Fibroblast of lung (primary cell): ENCODE measurements at regions not wholly inside any gene's neighbourhood (a gene's known extent, or its start where the extent isn't known, plus 50 kb on each side); places are given as distances from the start of the nearest gene placed in this dataset.

Experiments used
- DNase-seq, 2 donors: peaks; one replicate each; pipeline versions ENCODE4 v3.0.0 to v3.0.0-alpha.2; 2010; ENCODE audit warnings: low read depth in 2 of 2
- H2AFZ ChIP-seq: 2 replicates; pipeline ENCODE4 v1.5.1; 2012; ENCODE audit warnings: low read length, control low read depth, inconsistent platforms
- H3K27ac ChIP-seq: 2 replicates; pipeline ENCODE4 v1.5.1; 2011; ENCODE audit warnings: low read length, control low read depth; ENCODE audit not compliant: insufficient read depth
- H3K27me3 ChIP-seq: 2 replicates; pipeline ENCODE4 v1.5.1; 2011; ENCODE audit warnings: mild to moderate bottlenecking, low read length; ENCODE audit not compliant: control insufficient read depth, insufficient read depth
- H3K36me3 ChIP-seq: 2 replicates; pipeline ENCODE4 v1.5.1; 2011; ENCODE audit warnings: low read length; ENCODE audit not compliant: control insufficient read depth, insufficient read depth
- H3K4me1 ChIP-seq: 2 replicates; pipeline ENCODE4 v1.5.1; 2011; ENCODE audit warnings: low read length; ENCODE audit not compliant: control insufficient read depth, insufficient read depth; ENCODE audit errors: extremely low read depth
- H3K4me2 ChIP-seq: 2 replicates; pipeline ENCODE4 v1.5.1; 2011; ENCODE audit warnings: low read length, control low read depth; ENCODE audit not compliant: insufficient read depth; ENCODE audit errors: extremely low read depth
- H3K4me3 ChIP-seq, 4 experiments: fragments of 200-600 bp in 1 of 4; sonication (generic) in 1 of 4; replicated peaks in 1 of 4; 2 replicates each; pipeline ENCODE4 v1.5.1; 2011 to 2016; ENCODE audit warnings: low read length in 4 of 4, low read depth in 3 of 4, mild to moderate bottlenecking in 3 of 4, control low read depth in 2 of 4, inconsistent platforms in 1 of 4, mixed read lengths in 1 of 4; ENCODE audit not compliant: insufficient read depth in 1 of 4; ENCODE audit errors: control extremely low read depth in 1 of 4
- H3K79me2 ChIP-seq: 2 replicates; pipeline ENCODE4 v1.5.1; 2012; ENCODE audit warnings: mild to moderate bottlenecking, low read length, inconsistent platforms; ENCODE audit not compliant: control insufficient read depth, insufficient read depth
- H3K9ac ChIP-seq: 2 replicates; pipeline ENCODE4 v1.5.1; 2011; ENCODE audit warnings: mild to moderate bottlenecking, low read length, control low read depth; ENCODE audit not compliant: insufficient read depth
- H3K9me3 ChIP-seq: 2 replicates; pipeline ENCODE4 v1.5.1; 2012; ENCODE audit warnings: low read depth, low read length; ENCODE audit not compliant: control insufficient read depth, insufficient read depth
- H4K20me1 ChIP-seq: 2 replicates; pipeline ENCODE4 v1.5.1; 2011; ENCODE audit warnings: low read length; ENCODE audit not compliant: control insufficient read depth, insufficient read depth; ENCODE audit errors: extremely low read depth
- CTCF ChIP-seq, 2 donors: IDR thresholded peaks in 1 of 2; conservative IDR thresholded peaks in 1 of 2; 1 replicate in 1 of 2; 2 replicates in 1 of 2; pipeline ENCODE4 v1.5.1; 2011 to 2012; ENCODE audit warnings: low read length in 2 of 2, control low read depth in 1 of 2, inconsistent platforms in 1 of 2, low read depth in 1 of 2, mild to moderate bottlenecking in 1 of 2
- EZH2 ChIP-seq: IDR thresholded peaks from 2 replicates; pipeline ENCODE4 v1.5.1; 2012; ENCODE audit warnings: low read length, control low read depth, mild to moderate bottlenecking; ENCODE audit errors: missing control alignments

GRCh38 chr4:144590020-144590419 lies 55.9 kb upstream of the HHIP start:
- H3K36me3 ChIP-seq = no peaks in the 10 kb centered on the region
- no peak for DNase-seq

GRCh38 chr4:144591401-144591800 lies 54.6 kb upstream of the HHIP start:
- Histone ChIP-seq H3K27ac (no peak overlapping the region), H4K20me1 (no peaks in the 10 kb centered on the region), H3K4me3 (no peak overlapping the region), H3K36me3 (no peaks in the 10 kb centered on the region), H3K79me2 (no peaks in the 10 kb centered on the region), H3K9ac (no peak overlapping the region), H3K9me3 (no peaks in the 10 kb centered on the region), H2AFZ (no peak overlapping the region), H3K4me2 (no peak overlapping the region), H3K4me1 (peaks cover 2% of the 10 kb centered on the region), H3K27me3 (no peaks in the 10 kb centered on the region)
- DNase-seq = peak; percentile 83 to 95
- no peak for TF ChIP-seq CTCF (conservative IDR thresholded peaks at IDR 0.05 in 1 of 2, IDR thresholded peaks at IDR 0.05 in 1 of 2; ENCODE audit: low read depth in 1 of 2, low read length in 2 of 2)
- TF ChIP-seq EZH2 = no peak

More at GRCh38 chr4:144590020-144590419, 55.9 kb upstream of the HHIP start:
- H3K4me2 ChIP-seq = no peak overlapping the region
- TF ChIP-seq CTCF (conservative IDR thresholded peaks at IDR 0.05 in 1 of 2, IDR thresholded peaks at IDR 0.05 in 1 of 2; ENCODE audit: low read depth in 1 of 2, low read length in 2 of 2) (no peak), EZH2 (no peak)
- no peak overlapping the region for H3K4me3 ChIP-seq
- no peaks in the 10 kb centered on the region for H3K79me2 ChIP-seq
- H2AFZ ChIP-seq = no peak overlapping the region
- H4K20me1 ChIP-seq = no peaks in the 10 kb centered on the region
- no peaks in the 10 kb centered on the region for H3K9me3 ChIP-seq
- no peak overlapping the region for H3K27ac ChIP-seq
- peaks cover 2% of the 10 kb centered on the region for H3K4me1 ChIP-seq
- H3K9ac ChIP-seq = no peak overlapping the region
- no peaks in the 10 kb centered on the region for H3K27me3 ChIP-seq

GRCh38 chr4:144592264-144592663 lies 53.7 kb upstream of the HHIP start:
- no peak overlapping the region for H2AFZ ChIP-seq

More at GRCh38 chr4:144592264-144592663, 53.7 kb upstream of the HHIP start:
- no peaks in the 10 kb centered on the region for H3K27me3 ChIP-seq
- H3K9ac ChIP-seq = no peak overlapping the region
- TF ChIP-seq EZH2 (no peak), CTCF (conservative IDR thresholded peaks at IDR 0.05 in 1 of 2, IDR thresholded peaks at IDR 0.05 in 1 of 2; ENCODE audit: low read depth in 1 of 2, low read length in 2 of 2) (no peak)
- no peaks in the 10 kb centered on the region for H3K9me3 ChIP-seq
- no peaks in the 10 kb centered on the region for H4K20me1 ChIP-seq
- no peak overlapping the region for H3K4me3 ChIP-seq
- no peak overlapping the region for H3K4me2 ChIP-seq
- no peaks in the 10 kb centered on the region for H3K36me3 ChIP-seq
- H3K4me1 ChIP-seq = peaks cover 2% of the 10 kb centered on the region
- H3K27ac ChIP-seq = no peak overlapping the region
- DNase-seq = no peak
- no peaks in the 10 kb centered on the region for H3K79me2 ChIP-seq
